GM23338 (cell line): ENCODE measurements at regions not wholly inside any gene's neighbourhood (a gene's known extent, or its start where the extent isn't known, plus 50 kb on each side); places are given as distances from the start of the nearest gene placed in this dataset.

Source experiments
- ATAC-seq: fragments of 200-7000 bp; cut with Tn5 transposase; 3 replicates; pipeline ENCODE4 v1.9.1; 2020
- DNase-seq: peaks from one replicate; pipeline ENCODE4 v3.0.0-alpha.2; 2015; ENCODE audit warnings: low spot score
- H2AFZ ChIP-seq: fragments of 200-600 bp; sonication (generic); 2 replicates; pipeline ENCODE4 v1.8.0; 2016; ENCODE audit warnings: antibody characterized with exemption, mild to moderate bottlenecking, moderate library complexity
- H3F3A ChIP-seq: fragments of 200-600 bp; sonication (generic); replicated peaks from 2 replicates; pipeline ENCODE4 v1.8.0; 2017; ENCODE audit warnings: antibody characterized with exemption, mixed run types, low read depth
- H3K27ac ChIP-seq: fragments of 200-600 bp; sonication (generic); 2 replicates; pipeline ENCODE4 v1.6.1; 2016; ENCODE audit warnings: low read depth
- H3K27me3 ChIP-seq: fragments of 200-600 bp; sonication (generic); 2 replicates; pipeline ENCODE4 v1.8.0; 2016; ENCODE audit warnings: mild to moderate bottlenecking, mixed run types, moderate library complexity; ENCODE audit not compliant: insufficient read depth
- H3K36me3 ChIP-seq: fragments of 200-600 bp; sonication (generic); 2 replicates; pipeline ENCODE4 v1.8.0; 2016; ENCODE audit warnings: mild to moderate bottlenecking; ENCODE audit not compliant: insufficient read depth
- H3K4me1 ChIP-seq: fragments of 200-600 bp; sonication (generic); 2 replicates; pipeline ENCODE4 v1.8.0; 2016; ENCODE audit warnings: mild to moderate bottlenecking, moderate library complexity; ENCODE audit not compliant: insufficient read depth
- H3K4me2 ChIP-seq: fragments of 200-600 bp; sonication (generic); 2 replicates; pipeline ENCODE4 v1.7.1; 2017; ENCODE audit warnings: mixed run types
- H3K4me3 ChIP-seq: fragments of 200-600 bp; sonication (generic); 2 replicates; pipeline ENCODE4 v1.6.1; 2016; ENCODE audit warnings: mixed run types
- H3K79me2 ChIP-seq: fragments of 200-600 bp; sonication (generic); replicated peaks from 2 replicates; pipeline ENCODE4 v1.8.0; 2017; ENCODE audit warnings: mild to moderate bottlenecking; ENCODE audit not compliant: insufficient read depth
- H3K9me2 ChIP-seq: fragments of 200-600 bp; sonication (generic); 2 replicates; pipeline ENCODE4 v1.8.0; 2017; ENCODE audit not compliant: insufficient read depth
- H4K20me1 ChIP-seq: fragments of 200-600 bp; sonication (generic); replicated peaks from 2 replicates; pipeline ENCODE4 v1.8.0; 2017; ENCODE audit warnings: mild to moderate bottlenecking; ENCODE audit not compliant: insufficient read depth
- H3K27ac Mint-ChIP-seq: 2 replicates; pipeline ENCODE4 v1.8.0; 2020; ENCODE audit warnings: inconsistent platforms, mild to moderate bottlenecking, moderate library complexity, mixed read lengths
- H3K27me3 Mint-ChIP-seq: 3 replicates; pipeline ENCODE4 v1.8.0; 2022; ENCODE audit warnings: low read depth, mild to moderate bottlenecking, moderate library complexity, mixed read lengths, inconsistent platforms; ENCODE audit not compliant: insufficient read depth, poor library complexity
- H3K36me3 Mint-ChIP-seq: 3 replicates; pipeline ENCODE4 v1.8.0; 2021; ENCODE audit warnings: low read depth, mild to moderate bottlenecking, inconsistent platforms, moderate library complexity, mixed read lengths
- H3K4me1 Mint-ChIP-seq: 3 replicates; pipeline ENCODE4 v1.8.0; 2020; ENCODE audit warnings: mild to moderate bottlenecking, inconsistent platforms, mixed read lengths
- H3K4me3 Mint-ChIP-seq: 3 replicates; pipeline ENCODE4 v1.8.0; 2021; ENCODE audit warnings: moderate library complexity, mild to moderate bottlenecking, inconsistent platforms, mixed read lengths
- H3K9me3 Mint-ChIP-seq: 3 replicates; pipeline ENCODE4 v1.8.0; 2020; ENCODE audit warnings: moderate library complexity, mild to moderate bottlenecking, inconsistent platforms, mixed read lengths
- CREB1 ChIP-seq: fragments of 250-450 bp; sonication (Bioruptor Pico); IDR thresholded peaks from 2 replicates; pipeline ENCODE4 v1.5.0; 2020; ENCODE audit warnings: low read depth, mild to moderate bottlenecking, moderate library complexity
- CTCF ChIP-seq, 2 experiments: fragments of 200-600 bp in 1 of 2; sonication (generic) in 1 of 2; conservative IDR thresholded peaks; 2 replicates each; pipeline versions ENCODE4 v1.5.1 to v1.6.1; 2016 to 2017; ENCODE audit warnings: antibody characterized with exemption in 2 of 2, low read depth in 2 of 2, mild to moderate bottlenecking in 2 of 2, moderate library complexity in 1 of 2
- ETS1 ChIP-seq: IDR thresholded peaks from 2 replicates; pipeline ENCODE4 v1.6.1; 2016; ENCODE audit warnings: antibody characterized with exemption
- EZH2 ChIP-seq: fragments of 200-600 bp; sonication (generic); IDR thresholded peaks from one replicate; pipeline ENCODE4 v1.8.0; 2017; ENCODE audit warnings: antibody characterized with exemption, mild to moderate bottlenecking, low read depth; ENCODE audit not compliant: unreplicated experiment
- JUNB ChIP-seq: IDR thresholded peaks from one replicate; pipeline ENCODE4 v1.6.1; 2016; ENCODE audit warnings: antibody characterized with exemption; ENCODE audit not compliant: unreplicated experiment
- POLR2AphosphoS5 ChIP-seq: IDR thresholded peaks from 2 replicates; pipeline ENCODE4 v1.6.1; 2016; ENCODE audit warnings: antibody characterized with exemption, low read depth
- STAT1 ChIP-seq: IDR thresholded peaks from one replicate; pipeline ENCODE4 v1.6.1; 2016; ENCODE audit warnings: antibody characterized with exemption; ENCODE audit not compliant: unreplicated experiment
- ZNF331 ChIP-seq: fragments of 250-450 bp; sonication (Bioruptor Pico); IDR thresholded peaks from 2 replicates; pipeline ENCODE4 v1.5.0; 2020; ENCODE audit warnings: low read depth, mild to moderate bottlenecking, moderate library complexity
- ZNF462 ChIP-seq: fragments of 250-450 bp; sonication (Bioruptor Pico); IDR thresholded peaks from 2 replicates; pipeline ENCODE4 v1.5.0; 2020; ENCODE audit warnings: mild to moderate bottlenecking, moderate library complexity

GRCh38 chr14:34120185-34120977 is 169.5 kb upstream of the EGLN3 start:
- Histone ChIP-seq H3K36me3 (no peaks in the 10 kb centered on the region), H2AFZ (peak overlapping the region; percentile 47; the same call in 1 of the 2 replicates), H3K4me1 (no peaks in the 10 kb centered on the region), H3K4me3 (no peak overlapping the region), H3K27ac (no peak overlapping the region), H3F3A (no peaks in the 10 kb centered on the region), H3K79me2 (no peaks in the 10 kb centered on the region), H3K4me2 (no peak overlapping the region), H3K27me3 (no peaks in the 10 kb centered on the region), H3K9me2 (peaks cover 15% of the 10 kb centered on the region), H4K20me1 (no peaks in the 10 kb centered on the region)
- ATAC-seq (peak; percentile 82), DNase-seq (peak; percentile 14)
- H3K4me3 Mint-ChIP-seq = no peak overlapping the region
- peaks cover 2% of the 10 kb centered on the region for H3K27me3 Mint-ChIP-seq
- no peaks in the 10 kb centered on the region for H3K36me3 Mint-ChIP-seq
- no peak for TF ChIP-seq JUNB
- TF ChIP-seq STAT1 = no peak
- TF ChIP-seq CTCF (conservative IDR thresholded peaks at IDR 0.05; ENCODE audit: low read depth in 2 of 2) = peak in 1 of 2 experiments; percentile 46; a peak in 2 of 4 replicates
- no peak for TF ChIP-seq ETS1
- no peak for TF ChIP-seq POLR2AphosphoS5
- TF ChIP-seq ZNF331 (CRISPR knock-in tag) = no peak
- no peak for TF ChIP-seq EZH2
- TF ChIP-seq CREB1 (CRISPR knock-in tag) = no peak
- TF ChIP-seq ZNF462 (CRISPR knock-in tag) = no peak
- H3K27ac Mint-ChIP-seq = no peak overlapping the region
- no peaks in the 10 kb centered on the region for H3K4me1 Mint-ChIP-seq
- H3K9me3 Mint-ChIP-seq = peaks cover 3% of the 10 kb centered on the region; the same call in 1 of the 3 replicates
